GM19467 (cell line): ENCODE measurements at regions not wholly inside any gene's neighbourhood (a gene's known extent, or its start where the extent isn't known, plus 50 kb on each side); places are given as distances from the start of the nearest gene placed in this dataset.

Source experiments
- ATAC-seq: cut with Tn5 transposase; IDR thresholded peaks from one replicate; pipeline ENCODE4 v1.9.1; 2021; ENCODE audit warnings: mild to moderate bottlenecking, moderate library complexity; ENCODE audit not compliant: unreplicated experiment

GRCh38 chr13:40233731-40234195 lies 432.7 kb downstream of the FOXO1 start:
- ATAC-seq: no peak

- ATAC-seq: no peak
Observed at GRCh38 chr13:40235160-40235796, 431.2 kb downstream of the FOXO1 start.

- no peak for ATAC-seq
Observed at GRCh38 chr13:40236566-40237168, 429.8 kb downstream of the FOXO1 start.

- ATAC-seq: no peak
Observed at GRCh38 chr13:40238761-40239160, 427.7 kb downstream of the FOXO1 start.

GRCh38 chr13:40240293-40240692 lies 426.1 kb downstream of the FOXO1 start:
- ATAC-seq: no peak

- ATAC-seq: no peak
Observed at GRCh38 chr13:40241125-40241798, 425.2 kb downstream of the FOXO1 start.

- no peak for ATAC-seq
Observed at GRCh38 chr13:40243047-40243446, 423.4 kb downstream of the FOXO1 start.

GRCh38 chr13:40243982-40244381 lies 422.5 kb downstream of the FOXO1 start:
- no peak for ATAC-seq

GRCh38 chr13:40245567-40245966 lies 420.9 kb downstream of the FOXO1 start:
- no peak for ATAC-seq

GRCh38 chr13:40247845-40248244 lies 418.6 kb downstream of the FOXO1 start:
- no peak for ATAC-seq

- no peak for ATAC-seq
Observed at GRCh38 chr13:40251343-40252032, 415.0 kb downstream of the FOXO1 start.

GRCh38 chr13:40252241-40252640 lies 414.2 kb downstream of the FOXO1 start:
- no peak for ATAC-seq

GRCh38 chr13:40252676-40253075 lies 413.8 kb downstream of the FOXO1 start:
- ATAC-seq: no peak

- ATAC-seq: no peak
Observed at GRCh38 chr13:40254394-40254793, 412.0 kb downstream of the FOXO1 start.

- no peak for ATAC-seq
Observed at GRCh38 chr13:40255551-40255950, 410.9 kb downstream of the FOXO1 start.

GRCh38 chr13:40259899-40260298 lies 406.5 kb downstream of the FOXO1 start:
- ATAC-seq: no peak

- ATAC-seq: no peak
Observed at GRCh38 chr13:40261336-40261735, 405.1 kb downstream of the FOXO1 start.

GRCh38 chr13:40261947-40262346 lies 404.5 kb downstream of the FOXO1 start:
- ATAC-seq: no peak

- ATAC-seq: no peak
Observed at GRCh38 chr13:40269086-40269485, 397.4 kb downstream of the FOXO1 start.

- ATAC-seq: no peak
Observed at GRCh38 chr13:40270726-40271125, 395.7 kb downstream of the FOXO1 start.

- ATAC-seq: no peak
Observed at GRCh38 chr13:40271271-40271885, 395.1 kb downstream of the FOXO1 start.
